SH-SY5Y (cell line): ENCODE measurements at regions not wholly inside any gene's neighbourhood (a gene's known extent, or its start where the extent isn't known, plus 50 kb on each side); places are given as distances from the start of the nearest gene placed in this dataset.

Experiments
- GATA2 ChIP-seq: IDR thresholded peaks from 2 replicates; pipeline ENCODE4 v1.6.1; 2011; ENCODE audit warnings: mild to moderate bottlenecking, low read depth, low read length
- GATA3 ChIP-seq: IDR thresholded peaks from 2 replicates; pipeline ENCODE4 v1.6.1; 2011; ENCODE audit warnings: low read depth, mild to moderate bottlenecking, low read length, moderate library complexity

GRCh38 chr15:91516866-91517265 is 336.6 kb upstream of the SLCO3A1 start:
- TF ChIP-seq GATA2 (no peak), GATA3 (no peak)

- TF ChIP-seq GATA2 (no peak), GATA3 (no peak)
These were observed 335.9 kb upstream of the SLCO3A1 start for GRCh38 chr15:91517491-91518200.

- no peak for TF ChIP-seq GATA3
- no peak for TF ChIP-seq GATA2
These were observed 332.7 kb upstream of the SLCO3A1 start for GRCh38 chr15:91520850-91521249.

- no peak for TF ChIP-seq GATA3
- no peak for TF ChIP-seq GATA2
These were observed 332.0 kb upstream of the SLCO3A1 start for GRCh38 chr15:91521548-91521947.

GRCh38 chr15:91521996-91522395 is 331.5 kb upstream of the SLCO3A1 start:
- no peak for TF ChIP-seq GATA2
- TF ChIP-seq GATA3, result no peak

GRCh38 chr15:91522605-91523332 is 330.7 kb upstream of the SLCO3A1 start:
- TF ChIP-seq GATA3 (no peak), GATA2 (no peak)

GRCh38 chr15:91523596-91523995 is 329.9 kb upstream of the SLCO3A1 start:
- TF ChIP-seq GATA3 (no peak), GATA2 (no peak)

GRCh38 chr15:91524534-91524933 is 329.0 kb upstream of the SLCO3A1 start:
- TF ChIP-seq GATA3, result no peak
- TF ChIP-seq GATA2, result no peak

- TF ChIP-seq GATA3, result no peak
- TF ChIP-seq GATA2, result no peak
These were observed 327.8 kb upstream of the SLCO3A1 start for GRCh38 chr15:91525751-91526150.

- TF ChIP-seq GATA3, result no peak
- no peak for TF ChIP-seq GATA2
These were observed 327.1 kb upstream of the SLCO3A1 start for GRCh38 chr15:91526424-91526823.

- no peak for TF ChIP-seq GATA3
- no peak for TF ChIP-seq GATA2
These were observed 324.7 kb upstream of the SLCO3A1 start for GRCh38 chr15:91528801-91529200.

GRCh38 chr15:91529534-91529933 is 324.0 kb upstream of the SLCO3A1 start:
- TF ChIP-seq GATA2 (no peak), GATA3 (no peak)

- no peak for TF ChIP-seq GATA3
- no peak for TF ChIP-seq GATA2
These were observed 323.2 kb upstream of the SLCO3A1 start for GRCh38 chr15:91530279-91530678.

GRCh38 chr15:91530956-91531582 is 322.4 kb upstream of the SLCO3A1 start:
- TF ChIP-seq GATA3, result no peak

- no peak for TF ChIP-seq GATA2
- TF ChIP-seq GATA3, result no peak
These were observed 319.3 kb upstream of the SLCO3A1 start for GRCh38 chr15:91534235-91534634.
